ENCODE measurements at regions not wholly inside any gene's neighbourhood (a gene's known extent, or its start where the extent isn't known, plus 50 kb on each side); places are given as distances from the start of the nearest gene placed in this dataset.

- no peaks in the 10 kb centered on the region for H3K36me3 ChIP-seq (ENCODE audit: control insufficient read depth, insufficient read depth, low read length)
- no peaks in the 10 kb centered on the region for H3K27me3 ChIP-seq (ENCODE audit: control insufficient read depth, insufficient read depth, low read length)
- no peak overlapping the region for H3K9ac ChIP-seq (ENCODE audit: low read depth, low read length)
- H3K4me1 ChIP-seq (ENCODE audit: control insufficient read depth, insufficient read depth, low read length), result no peaks in the 10 kb centered on the region
- H3K4me3 ChIP-seq (ENCODE audit: low read depth, low read length), result no peak overlapping the region
- H3K9me3 ChIP-seq (ENCODE audit: control insufficient read depth, insufficient read depth, low read length), result no peaks in the 10 kb centered on the region
These were observed 1540.5 kb downstream of the C4orf33 start for GRCh38 chr4:130636486-130636885.

- no peaks in the 10 kb centered on the region for H3K27me3 ChIP-seq (ENCODE audit: control insufficient read depth, insufficient read depth, low read length)
These were observed 1544.6 kb downstream of the C4orf33 start for GRCh38 chr4:130640592-130640991.

GRCh38 chr4:130646886-130647285 lies 1550.9 kb downstream of the C4orf33 start:
- H3K4me1 ChIP-seq (ENCODE audit: control insufficient read depth, insufficient read depth, low read length), result no peaks in the 10 kb centered on the region
- H3K9me3 ChIP-seq (ENCODE audit: control insufficient read depth, insufficient read depth, low read length), result no peaks in the 10 kb centered on the region
- no peaks in the 10 kb centered on the region for H3K27me3 ChIP-seq (ENCODE audit: control insufficient read depth, insufficient read depth, low read length)
- no peaks in the 10 kb centered on the region for H3K36me3 ChIP-seq (ENCODE audit: control insufficient read depth, insufficient read depth, low read length)
- no peak overlapping the region for H3K4me3 ChIP-seq (ENCODE audit: low read depth, low read length)
- no peak overlapping the region for H3K9ac ChIP-seq (ENCODE audit: low read depth, low read length)

More at GRCh38 chr4:130640592-130640991, 1544.6 kb downstream of the C4orf33 start:
- Histone ChIP-seq H3K4me1 (ENCODE audit: control insufficient read depth, insufficient read depth, low read length) (no peaks in the 10 kb centered on the region), H3K36me3 (ENCODE audit: control insufficient read depth, insufficient read depth, low read length) (no peaks in the 10 kb centered on the region), H3K4me3 (ENCODE audit: low read depth, low read length) (no peak overlapping the region), H3K9me3 (ENCODE audit: control insufficient read depth, insufficient read depth, low read length) (no peaks in the 10 kb centered on the region), H3K9ac (ENCODE audit: low read depth, low read length) (no peak overlapping the region)

GRCh38 chr4:130648570-130648969 lies 1552.6 kb downstream of the C4orf33 start:
- no peaks in the 10 kb centered on the region for H3K4me1 ChIP-seq (ENCODE audit: control insufficient read depth, insufficient read depth, low read length)
- H3K36me3 ChIP-seq (ENCODE audit: control insufficient read depth, insufficient read depth, low read length), result no peaks in the 10 kb centered on the region
- H3K27me3 ChIP-seq (ENCODE audit: control insufficient read depth, insufficient read depth, low read length), result no peaks in the 10 kb centered on the region
- H3K9me3 ChIP-seq (ENCODE audit: control insufficient read depth, insufficient read depth, low read length), result no peaks in the 10 kb centered on the region
- no peak overlapping the region for H3K9ac ChIP-seq (ENCODE audit: low read depth, low read length)
- H3K4me3 ChIP-seq (ENCODE audit: low read depth, low read length), result no peak overlapping the region

DNA sequence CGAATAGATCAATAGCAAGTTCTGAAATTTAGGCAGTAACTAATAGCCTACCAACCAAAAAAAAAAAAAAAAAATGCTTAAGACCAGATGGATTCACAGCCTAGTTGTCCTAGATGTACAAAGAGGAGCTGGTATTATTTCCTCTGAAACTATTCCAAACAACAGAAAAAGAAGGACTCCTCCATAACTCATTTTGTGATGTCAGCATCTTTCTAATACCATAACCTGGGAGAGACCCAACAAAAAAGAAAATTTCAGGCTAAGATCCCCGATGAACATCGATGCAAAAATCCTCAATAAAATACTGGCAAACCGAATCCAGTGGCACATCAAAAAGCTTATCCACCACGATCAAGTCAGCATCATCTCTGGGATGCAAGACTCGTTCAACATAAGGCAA lies 1557.9 kb downstream of the C4orf33 start:
- Histone ChIP-seq H3K27me3 (ENCODE audit: control insufficient read depth, insufficient read depth, low read length) (no peaks in the 10 kb centered on the region), H3K9me3 (ENCODE audit: control insufficient read depth, insufficient read depth, low read length) (no peaks in the 10 kb centered on the region), H3K36me3 (ENCODE audit: control insufficient read depth, insufficient read depth, low read length) (no peaks in the 10 kb centered on the region), H3K9ac (ENCODE audit: low read depth, low read length) (no peak overlapping the region), H3K4me3 (ENCODE audit: low read depth, low read length) (no peak overlapping the region), H3K4me1 (ENCODE audit: control insufficient read depth, insufficient read depth, low read length) (no peaks in the 10 kb centered on the region)

DNA sequence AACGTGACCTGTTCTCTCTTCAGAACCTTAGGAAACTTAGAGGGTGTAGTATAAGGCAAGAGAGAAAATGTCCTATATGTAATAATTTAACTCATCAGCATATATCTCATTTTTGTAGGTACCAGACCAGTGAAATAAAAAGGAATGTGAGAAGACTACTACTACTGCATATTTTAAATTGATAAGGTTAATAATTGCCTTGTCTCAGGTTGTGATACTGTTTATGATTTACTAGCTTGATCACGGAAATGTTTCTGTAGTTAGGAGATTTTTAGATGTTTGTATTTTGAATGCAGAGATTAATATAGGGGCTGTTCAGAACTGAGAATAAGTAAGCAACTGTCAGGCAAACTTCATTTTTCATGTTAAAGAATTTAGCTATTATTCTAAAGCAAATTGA lies 1563.4 kb downstream of the C4orf33 start:
- H3K4me1 ChIP-seq (ENCODE audit: control insufficient read depth, insufficient read depth, low read length), result no peaks in the 10 kb centered on the region
- no peak overlapping the region for H3K4me3 ChIP-seq (ENCODE audit: low read depth, low read length)
- H3K9ac ChIP-seq (ENCODE audit: low read depth, low read length), result no peak overlapping the region
- H3K36me3 ChIP-seq (ENCODE audit: control insufficient read depth, insufficient read depth, low read length), result no peaks in the 10 kb centered on the region
- H3K9me3 ChIP-seq (ENCODE audit: control insufficient read depth, insufficient read depth, low read length), result no peaks in the 10 kb centered on the region
- no peaks in the 10 kb centered on the region for H3K27me3 ChIP-seq (ENCODE audit: control insufficient read depth, insufficient read depth, low read length)

DNA sequence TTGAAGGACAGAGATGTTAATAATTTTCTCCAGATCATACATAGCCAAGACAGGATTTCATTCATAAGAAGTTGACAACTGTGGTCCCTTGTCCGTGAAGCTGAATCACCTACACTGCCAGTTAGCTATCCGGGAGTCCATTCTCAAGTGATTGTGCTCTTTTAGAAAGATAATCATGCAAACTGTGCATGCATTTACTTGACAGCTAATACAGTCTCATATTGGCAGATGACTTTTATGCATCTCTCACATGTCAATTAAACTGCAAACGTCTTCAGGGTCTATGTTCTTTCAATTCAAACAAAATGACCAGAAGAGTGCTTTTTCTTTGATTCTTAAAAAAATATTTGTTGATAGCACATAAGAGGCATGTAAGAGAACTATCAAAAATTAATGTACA lies 1572.9 kb downstream of the C4orf33 start:
- Histone ChIP-seq H3K4me1 (ENCODE audit: control insufficient read depth, insufficient read depth, low read length) (no peaks in the 10 kb centered on the region), H3K27me3 (ENCODE audit: control insufficient read depth, insufficient read depth, low read length) (no peaks in the 10 kb centered on the region), H3K4me3 (ENCODE audit: low read depth, low read length) (no peak overlapping the region), H3K9ac (ENCODE audit: low read depth, low read length) (no peak overlapping the region), H3K36me3 (ENCODE audit: control insufficient read depth, insufficient read depth, low read length) (no peaks in the 10 kb centered on the region), H3K9me3 (ENCODE audit: control insufficient read depth, insufficient read depth, low read length) (no peaks in the 10 kb centered on the region)

GRCh38 chr4:130675266-130675665 lies 1579.3 kb downstream of the C4orf33 start:
- Histone ChIP-seq H3K4me3 (ENCODE audit: low read depth, low read length) (no peak overlapping the region), H3K4me1 (ENCODE audit: control insufficient read depth, insufficient read depth, low read length) (no peaks in the 10 kb centered on the region), H3K9me3 (ENCODE audit: control insufficient read depth, insufficient read depth, low read length) (no peaks in the 10 kb centered on the region), H3K9ac (ENCODE audit: low read depth, low read length) (no peak overlapping the region), H3K27me3 (ENCODE audit: control insufficient read depth, insufficient read depth, low read length) (no peaks in the 10 kb centered on the region), H3K36me3 (ENCODE audit: control insufficient read depth, insufficient read depth, low read length) (no peaks in the 10 kb centered on the region)

- H3K9me3 ChIP-seq (ENCODE audit: control insufficient read depth, insufficient read depth, low read length), result no peaks in the 10 kb centered on the region
- no peaks in the 10 kb centered on the region for H3K36me3 ChIP-seq (ENCODE audit: control insufficient read depth, insufficient read depth, low read length)
- no peaks in the 10 kb centered on the region for H3K4me1 ChIP-seq (ENCODE audit: control insufficient read depth, insufficient read depth, low read length)
- H3K4me3 ChIP-seq (ENCODE audit: low read depth, low read length), result no peak overlapping the region
- no peak overlapping the region for H3K9ac ChIP-seq (ENCODE audit: low read depth, low read length)
- H3K27me3 ChIP-seq (ENCODE audit: control insufficient read depth, insufficient read depth, low read length), result no peaks in the 10 kb centered on the region
These were observed 1593.2 kb downstream of the C4orf33 start for GRCh38 chr4:130689181-130689580.

DNA sequence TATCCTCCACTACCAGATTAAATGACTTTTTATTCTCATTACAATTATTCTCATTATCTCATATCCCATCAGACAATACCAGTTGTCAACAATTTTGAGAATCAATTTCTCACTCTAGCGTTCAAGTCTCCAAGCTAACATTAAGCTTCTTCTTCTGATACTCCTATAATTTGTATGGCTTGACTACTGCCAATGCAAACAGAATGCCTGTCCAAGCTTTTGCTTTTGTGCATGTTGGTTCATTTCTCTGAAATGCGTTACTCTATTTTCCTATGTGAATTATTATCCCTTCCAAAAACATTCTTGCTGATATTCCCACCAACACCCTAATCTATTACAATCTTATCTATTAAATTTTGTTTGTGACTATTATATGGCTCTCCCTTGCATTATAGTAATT lies 1602.3 kb downstream of the C4orf33 start:
- no peak overlapping the region for H3K9ac ChIP-seq (ENCODE audit: low read depth, low read length)
- no peaks in the 10 kb centered on the region for H3K4me1 ChIP-seq (ENCODE audit: control insufficient read depth, insufficient read depth, low read length)
- H3K27me3 ChIP-seq (ENCODE audit: control insufficient read depth, insufficient read depth, low read length), result no peaks in the 10 kb centered on the region
- no peaks in the 10 kb centered on the region for H3K9me3 ChIP-seq (ENCODE audit: control insufficient read depth, insufficient read depth, low read length)
- no peaks in the 10 kb centered on the region for H3K36me3 ChIP-seq (ENCODE audit: control insufficient read depth, insufficient read depth, low read length)
- no peak overlapping the region for H3K4me3 ChIP-seq (ENCODE audit: low read depth, low read length)

DNA sequence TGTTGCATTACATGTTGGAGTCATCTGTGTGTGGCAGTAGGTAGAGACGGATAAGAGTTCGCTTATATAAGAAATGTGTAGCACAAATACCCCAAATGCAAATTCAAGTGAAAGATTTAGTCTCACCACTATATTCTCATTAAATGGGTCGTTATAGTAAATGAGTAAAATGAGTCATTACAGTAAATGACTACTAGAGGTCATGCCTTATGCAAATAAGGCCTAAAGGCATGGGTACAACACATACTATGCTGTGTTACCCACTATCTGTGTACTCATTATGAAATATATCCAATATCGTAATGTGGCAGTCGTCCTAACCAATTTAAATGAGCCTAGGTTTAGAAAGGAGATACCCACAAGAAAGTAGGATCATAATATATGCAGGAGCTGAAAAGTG lies 1603.1 kb downstream of the C4orf33 start:
- H3K4me1 ChIP-seq (ENCODE audit: control insufficient read depth, insufficient read depth, low read length), result no peaks in the 10 kb centered on the region
- H3K4me3 ChIP-seq (ENCODE audit: low read depth, low read length), result no peak overlapping the region
- no peak overlapping the region for H3K9ac ChIP-seq (ENCODE audit: low read depth, low read length)
- H3K9me3 ChIP-seq (ENCODE audit: control insufficient read depth, insufficient read depth, low read length), result no peaks in the 10 kb centered on the region
- no peaks in the 10 kb centered on the region for H3K36me3 ChIP-seq (ENCODE audit: control insufficient read depth, insufficient read depth, low read length)
- no peaks in the 10 kb centered on the region for H3K27me3 ChIP-seq (ENCODE audit: control insufficient read depth, insufficient read depth, low read length)

DNA sequence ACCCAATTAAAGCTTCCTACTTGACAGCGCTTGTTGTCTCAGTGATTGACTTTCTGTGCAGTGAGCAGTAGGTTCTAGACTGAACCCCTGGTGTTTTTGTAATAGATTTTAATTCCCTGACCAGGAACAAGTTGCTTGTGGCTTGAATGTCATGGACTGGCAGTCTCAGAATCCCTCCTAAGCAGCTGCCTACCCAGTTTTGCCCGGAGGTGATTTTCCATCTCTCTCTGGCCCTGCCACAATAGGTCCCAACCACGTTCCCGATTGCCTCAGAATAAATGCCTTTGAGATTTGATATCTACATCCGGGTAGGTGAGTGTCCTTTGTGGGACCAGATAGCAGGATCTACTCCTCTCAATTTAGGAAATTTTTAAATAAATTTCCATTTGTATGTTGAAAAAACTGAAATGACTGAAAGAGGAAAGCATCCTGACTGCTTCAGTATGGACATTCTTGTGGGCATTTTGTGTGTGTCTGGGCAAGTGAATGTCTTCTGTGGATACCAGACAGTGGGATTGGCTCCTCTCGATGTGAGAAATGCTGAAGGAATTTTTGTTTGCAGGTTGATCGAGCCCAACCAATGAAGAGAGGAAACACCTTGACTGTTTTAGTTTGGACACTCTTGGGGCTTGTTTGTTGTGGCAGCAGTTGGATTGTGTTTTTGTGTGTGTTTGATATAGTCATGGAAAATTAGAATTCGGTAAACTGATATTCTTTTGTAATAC lies 1607.4 kb downstream of the C4orf33 start:
- no peak overlapping the region for H3K4me3 ChIP-seq (ENCODE audit: low read depth, low read length)
- H3K9me3 ChIP-seq (ENCODE audit: control insufficient read depth, insufficient read depth, low read length), result no peaks in the 10 kb centered on the region
- no peaks in the 10 kb centered on the region for H3K27me3 ChIP-seq (ENCODE audit: control insufficient read depth, insufficient read depth, low read length)
- H3K36me3 ChIP-seq (ENCODE audit: control insufficient read depth, insufficient read depth, low read length), result no peaks in the 10 kb centered on the region
- no peak overlapping the region for H3K9ac ChIP-seq (ENCODE audit: low read depth, low read length)
- H3K4me1 ChIP-seq (ENCODE audit: control insufficient read depth, insufficient read depth, low read length), result no peaks in the 10 kb centered on the region

Measured in iPS-15b (cell line).